ENCODE measurements at regions not wholly inside any gene's neighbourhood (a gene's known extent, or its start where the extent isn't known, plus 50 kb on each side); places are given as distances from the start of the nearest gene placed in this dataset.
"Not testable (repeated sequence)": the region's sequence is repeated elsewhere in the genome, so short reads cannot be mapped to it uniquely, and the experiment has no call there.

DNA sequence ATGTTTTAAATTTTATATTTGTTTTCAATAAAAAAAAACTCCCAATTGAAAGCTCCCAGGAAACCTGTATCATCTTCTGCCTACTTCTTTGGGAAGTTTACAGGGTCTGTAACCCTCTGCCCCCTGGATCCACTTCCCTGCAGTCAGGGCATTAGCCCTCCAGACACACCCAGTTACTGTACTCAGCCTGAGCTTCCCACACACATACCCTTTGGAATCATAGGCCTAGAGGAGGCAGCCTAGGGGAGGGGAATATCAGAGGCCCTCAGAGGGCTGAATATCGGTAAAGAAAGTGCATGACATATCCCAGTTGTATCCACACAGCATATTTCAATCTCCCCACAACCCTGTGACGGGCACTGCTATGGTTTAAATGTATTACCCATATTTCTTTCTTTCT, 56.2 kb upstream of the TFPI start:
- DNase-seq, result not testable (repeated sequence)

- no peak for DNase-seq
Measured at GRCh38 chr2:187612857-187613256, 58.6 kb upstream of the TFPI start.

DNA sequence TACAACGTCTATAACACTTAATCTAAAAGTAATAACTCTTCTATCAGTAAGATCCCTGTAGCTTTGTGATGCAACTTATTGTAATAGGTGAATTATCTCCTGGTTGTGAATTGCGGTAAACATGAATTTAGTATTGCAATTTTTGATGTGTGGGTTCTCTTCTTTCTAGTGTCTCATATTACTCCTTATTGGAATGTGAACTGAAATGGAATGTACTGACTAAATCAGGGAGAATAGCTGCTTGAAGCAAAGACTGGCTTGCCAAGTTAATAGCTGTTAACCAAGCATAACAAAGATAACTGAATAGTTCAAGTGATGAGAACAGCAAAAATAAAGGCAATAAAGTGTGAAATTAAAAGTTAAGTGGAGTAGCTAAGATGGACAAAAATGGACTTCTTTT, 60.5 kb upstream of the TFPI start:
- DNase-seq, result peak; percentile 86

DNA sequence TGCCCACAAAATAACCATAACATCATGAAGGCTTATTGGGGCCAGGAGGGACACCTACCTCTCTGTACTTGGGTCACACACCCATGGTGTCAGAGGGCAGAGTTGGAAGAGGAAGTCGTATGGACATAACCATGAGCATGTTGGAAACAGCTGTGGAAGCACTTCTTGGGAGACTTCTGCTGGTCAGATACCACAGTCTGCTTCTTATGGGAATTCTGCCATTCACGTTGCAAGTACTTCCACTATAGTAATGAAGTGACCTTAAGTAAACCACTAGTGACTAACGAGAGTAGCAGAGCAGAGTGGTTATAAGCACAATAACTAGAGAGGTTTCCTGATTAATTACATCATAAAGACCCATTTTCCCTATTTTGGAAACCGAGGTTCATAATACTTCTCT, 61.1 kb upstream of the TFPI start:
- DNase-seq, result no peak

DNA sequence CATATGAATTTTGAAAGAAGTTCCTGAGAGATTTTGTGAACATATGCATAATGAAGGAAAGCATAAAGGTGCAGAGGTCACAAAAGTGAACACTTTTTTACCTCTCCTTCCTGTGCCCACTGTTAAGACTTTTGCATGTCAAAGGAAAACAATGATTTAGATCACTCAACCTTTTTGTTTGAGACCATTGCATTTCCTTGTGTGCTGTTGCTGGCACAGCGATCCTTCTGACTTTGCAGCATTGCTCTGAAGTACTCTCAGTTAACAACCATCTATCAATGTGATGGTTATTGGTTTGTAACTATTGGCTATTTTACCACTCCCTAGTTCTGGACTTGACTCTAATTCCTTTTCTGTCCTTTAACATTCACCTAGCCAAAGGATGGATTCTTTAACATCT, 61.7 kb upstream of the TFPI start:
- DNase-seq, result no peak

DNA sequence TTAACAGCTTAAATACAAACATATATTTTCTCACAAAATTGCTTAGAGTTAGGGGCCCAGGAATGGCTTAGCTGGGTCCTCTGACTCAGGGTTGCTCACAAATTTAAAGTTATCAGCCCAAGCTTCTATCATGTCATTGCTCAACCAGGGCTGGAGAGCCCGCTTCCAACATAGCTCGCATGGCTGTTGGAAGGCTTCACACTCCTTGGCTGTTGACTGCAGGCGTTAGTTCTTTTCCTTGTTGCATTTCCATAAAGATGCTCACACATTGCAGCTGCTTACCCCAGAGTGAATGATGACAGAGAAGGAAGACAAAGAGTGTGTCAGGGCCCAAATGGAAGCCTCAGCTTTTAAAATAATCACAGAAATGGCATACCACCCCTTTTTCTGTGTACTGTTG, 62.9 kb upstream of the TFPI start:
- no peak for DNase-seq

DNA sequence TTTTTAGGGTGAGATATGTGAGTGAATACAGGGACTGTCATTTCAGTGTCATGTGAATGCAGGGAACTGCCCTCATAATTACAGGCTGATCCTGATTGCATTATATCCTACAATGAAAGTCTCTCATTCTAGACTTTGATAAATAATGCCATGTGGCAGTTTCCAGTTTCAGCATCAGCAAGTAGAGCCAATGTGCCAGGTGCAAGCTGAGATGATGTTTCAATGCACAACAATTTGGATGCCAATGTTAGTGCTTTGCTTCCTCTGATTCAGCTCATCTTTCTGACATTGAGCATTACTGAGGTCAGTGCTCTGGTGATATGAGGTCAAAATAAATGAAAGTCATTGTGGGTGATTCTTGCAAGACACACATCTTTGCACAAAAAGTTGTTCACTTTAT, 63.7 kb upstream of the TFPI start:
- DNase-seq, result no peak

DNA sequence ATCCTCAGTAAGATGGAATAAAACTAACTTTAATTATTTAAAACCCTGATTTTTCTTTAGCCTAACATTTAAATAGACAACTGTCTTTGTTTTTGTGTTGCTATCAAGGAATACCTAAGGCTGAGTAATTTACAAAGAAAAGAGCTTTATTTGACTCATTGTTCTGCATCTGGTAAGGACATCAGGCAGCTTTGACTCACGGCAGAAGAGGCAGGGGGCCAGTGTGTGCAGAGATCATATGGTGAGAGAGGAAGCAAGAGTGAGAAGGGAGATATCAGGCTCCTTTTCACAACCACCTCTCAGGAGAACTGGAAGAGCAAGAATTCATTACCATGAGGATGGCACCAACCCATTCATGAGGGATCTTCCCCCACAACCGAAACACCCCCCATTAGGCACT, 64.6 kb upstream of the TFPI start:
- DNase-seq, result peak; percentile 14

DNA sequence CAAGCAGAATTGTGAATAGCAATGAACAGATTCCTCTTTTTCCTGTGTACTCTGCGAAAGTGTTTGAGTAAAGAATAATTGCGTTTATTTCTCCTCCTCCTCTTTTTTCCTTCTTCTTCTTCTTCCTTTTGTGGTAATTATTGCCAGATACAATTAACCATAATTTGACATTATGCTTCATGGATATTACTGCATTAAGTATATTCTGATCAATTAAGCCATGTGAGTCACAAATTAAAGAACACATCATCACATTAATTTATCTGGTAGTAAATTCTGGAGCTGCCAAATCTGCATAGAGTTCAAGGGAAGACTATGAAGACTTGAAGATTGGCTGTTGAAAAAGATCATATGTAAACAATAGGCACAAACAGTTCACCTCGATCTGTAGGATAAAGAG, 72.9 kb upstream of the TFPI start:
- DNase-seq, result no peak

DNA sequence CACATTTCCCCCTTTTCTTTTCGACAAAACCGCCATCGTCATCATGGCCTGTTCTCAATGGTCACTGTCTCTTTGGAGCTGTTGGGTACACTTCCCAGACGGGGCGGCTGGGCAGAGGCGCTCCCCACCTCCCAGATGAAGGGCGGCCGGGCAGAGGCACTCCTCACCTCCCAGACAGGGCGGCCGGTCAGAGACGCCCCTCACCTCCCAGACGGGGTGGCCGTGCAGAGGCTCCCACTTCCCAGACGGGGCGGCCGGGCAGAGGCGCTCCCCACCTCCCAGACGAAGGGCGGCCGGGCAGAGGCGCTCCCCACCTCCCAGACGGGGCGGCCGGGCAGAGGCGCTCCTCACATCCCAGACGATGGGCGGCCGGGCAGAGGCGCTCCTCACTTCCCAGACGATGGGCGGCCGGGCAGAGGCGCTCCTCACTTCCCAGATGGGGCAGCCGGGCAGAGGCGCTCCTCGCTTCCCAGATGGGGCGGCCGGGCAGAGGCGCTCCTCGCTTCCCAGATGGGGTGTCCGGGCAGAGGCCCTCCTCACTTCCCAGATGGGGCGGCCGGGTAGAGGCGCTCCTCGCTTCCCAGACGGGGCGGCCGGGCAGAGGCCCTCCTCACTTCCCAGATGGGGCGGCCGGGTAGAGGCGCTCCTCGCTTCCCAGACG, 82.6 kb upstream of the TFPI start:
- DNase-seq, result not testable (repeated sequence)

GRCh38 chr2:187637392-187637740, 83.1 kb upstream of the TFPI start:
- DNase-seq, result not testable (repeated sequence)

DNA sequence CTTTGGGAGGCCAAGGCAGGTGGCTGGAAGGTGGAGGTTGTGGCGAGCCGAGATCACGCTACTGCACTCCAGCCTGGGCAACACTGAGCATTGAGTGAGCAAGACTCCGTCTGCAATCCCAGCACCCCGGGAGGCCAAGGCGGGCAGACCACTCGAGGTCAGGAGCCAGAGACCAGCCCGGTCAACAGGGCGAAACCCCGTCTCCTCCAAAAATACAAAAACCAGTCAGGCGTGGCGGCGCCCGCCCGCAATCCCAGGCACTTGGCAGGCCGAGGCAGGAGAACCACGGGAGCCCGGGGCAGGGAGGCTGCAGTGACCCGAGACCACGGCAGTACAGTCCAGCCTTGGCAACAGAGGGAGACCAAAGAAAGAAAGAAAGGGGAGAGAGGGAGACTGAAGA, 83.5 kb upstream of the TFPI start:
- DNase-seq, result not testable (repeated sequence)

- no peak for DNase-seq
Measured at GRCh38 chr2:187638840-187639239, 84.6 kb upstream of the TFPI start.

DNA sequence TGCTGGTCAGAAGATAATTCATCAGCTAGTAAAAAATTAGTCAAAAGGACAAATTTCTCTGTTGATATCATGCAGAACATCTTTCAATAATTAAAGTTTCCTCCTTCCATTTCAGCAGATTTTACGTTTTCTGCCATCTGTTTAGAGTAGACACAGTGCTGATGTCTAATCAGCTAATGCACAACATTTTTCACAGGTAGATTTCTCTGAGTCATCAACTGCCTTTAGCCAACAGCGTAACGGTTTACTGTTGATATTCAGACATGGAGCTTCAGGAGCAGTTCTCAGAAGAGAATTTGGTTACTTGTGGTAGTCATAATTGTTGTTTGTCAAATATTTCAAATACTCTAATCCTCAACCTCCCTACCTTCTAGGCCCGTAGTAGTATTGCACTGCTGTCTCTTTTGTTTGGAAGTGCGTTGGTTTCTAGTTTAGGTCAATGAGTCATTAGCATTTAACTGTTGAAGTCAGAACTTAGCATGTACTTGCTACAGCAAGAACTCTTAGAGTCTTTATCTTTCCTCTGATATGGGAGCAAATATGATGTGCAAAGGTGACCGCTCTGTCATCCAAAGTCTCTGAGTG, 86.8 kb upstream of the TFPI start:
- peak; percentile 58 for DNase-seq

GRCh38 chr2:187642498-187642897, 88.3 kb upstream of the TFPI start:
- DNase-seq, result no peak

DNA sequence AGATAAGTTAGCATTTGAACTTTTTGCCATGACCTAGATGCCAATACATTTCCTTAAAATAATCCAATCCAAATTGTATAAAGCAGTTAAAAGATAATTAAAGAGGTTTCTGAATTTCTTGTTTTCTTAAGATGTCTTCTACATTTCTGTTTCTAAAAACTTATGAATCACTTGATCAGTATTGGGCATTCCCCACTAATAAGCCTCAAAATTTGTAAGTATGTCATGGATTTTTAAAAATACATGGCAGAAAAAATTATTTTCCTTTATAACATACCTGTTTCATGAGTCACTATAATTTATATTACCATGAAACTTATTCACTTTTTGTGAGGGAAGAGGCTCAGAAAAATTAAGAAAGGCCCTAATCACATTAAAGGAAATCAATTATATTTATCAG, 90.3 kb upstream of the TFPI start:
- DNase-seq, result no peak

DNA sequence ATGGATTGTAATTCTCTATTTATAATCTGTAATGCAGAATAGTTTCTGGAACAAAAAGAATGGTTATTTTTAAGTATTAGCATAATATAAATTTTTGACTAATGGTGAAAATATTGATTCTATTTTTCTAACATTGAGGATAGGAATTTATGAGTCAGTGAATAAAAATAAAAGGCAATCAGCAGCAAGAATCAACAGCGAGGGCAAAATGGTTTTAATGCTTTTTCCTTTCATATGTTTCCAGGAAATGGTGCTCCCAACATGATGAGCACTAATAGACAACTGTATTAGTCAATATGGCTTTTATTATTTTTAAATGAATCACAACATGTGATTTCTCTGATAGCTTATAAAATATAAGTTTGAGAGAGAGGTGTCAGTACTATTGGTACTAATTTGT, 90.7 kb upstream of the TFPI start:
- DNase-seq, result no peak

DNA sequence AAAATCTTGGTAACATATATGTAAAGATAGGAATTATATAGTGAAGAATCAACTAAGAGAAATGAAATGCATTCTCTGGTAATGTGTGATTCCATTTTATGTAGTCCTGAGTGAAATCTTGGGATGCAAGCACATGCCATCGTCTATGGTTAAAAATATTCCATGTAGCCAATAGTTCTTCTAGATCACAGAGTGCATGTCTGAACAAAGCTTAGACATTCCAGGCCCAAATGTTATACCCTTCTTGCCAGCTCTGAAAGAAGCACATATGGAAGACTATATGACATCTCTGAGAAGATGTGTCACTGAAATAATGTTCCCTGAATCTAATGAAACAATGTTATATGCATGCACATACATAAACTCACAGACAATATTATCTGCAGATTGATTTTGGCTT, 92.3 kb upstream of the TFPI start:
- no peak for DNase-seq

- no peak for DNase-seq
Measured at GRCh38 chr2:187654535-187654934, 100.3 kb upstream of the TFPI start.

GRCh38 chr2:187655001-187655400, 100.8 kb upstream of the TFPI start:
- DNase-seq, result no peak

DNA sequence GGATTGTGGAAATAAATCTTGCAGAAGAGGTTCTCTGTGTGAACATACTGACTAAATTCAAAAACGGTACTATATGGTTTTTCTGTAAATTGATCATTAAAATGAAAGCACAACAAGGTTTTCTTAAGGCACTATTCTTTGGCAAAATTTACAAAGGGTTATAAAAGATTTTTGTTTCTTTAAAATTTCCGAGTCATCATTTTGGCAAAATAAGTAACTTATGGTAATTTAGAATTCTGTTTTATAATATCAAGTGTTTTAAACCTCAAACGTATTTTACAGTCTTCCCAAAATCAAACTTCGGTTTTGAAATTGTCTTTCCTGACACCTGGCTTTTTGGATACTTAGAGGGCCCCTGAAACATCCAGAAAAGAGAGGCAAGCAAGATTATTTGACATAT, 101.9 kb upstream of the TFPI start:
- no peak for DNase-seq

DNA sequence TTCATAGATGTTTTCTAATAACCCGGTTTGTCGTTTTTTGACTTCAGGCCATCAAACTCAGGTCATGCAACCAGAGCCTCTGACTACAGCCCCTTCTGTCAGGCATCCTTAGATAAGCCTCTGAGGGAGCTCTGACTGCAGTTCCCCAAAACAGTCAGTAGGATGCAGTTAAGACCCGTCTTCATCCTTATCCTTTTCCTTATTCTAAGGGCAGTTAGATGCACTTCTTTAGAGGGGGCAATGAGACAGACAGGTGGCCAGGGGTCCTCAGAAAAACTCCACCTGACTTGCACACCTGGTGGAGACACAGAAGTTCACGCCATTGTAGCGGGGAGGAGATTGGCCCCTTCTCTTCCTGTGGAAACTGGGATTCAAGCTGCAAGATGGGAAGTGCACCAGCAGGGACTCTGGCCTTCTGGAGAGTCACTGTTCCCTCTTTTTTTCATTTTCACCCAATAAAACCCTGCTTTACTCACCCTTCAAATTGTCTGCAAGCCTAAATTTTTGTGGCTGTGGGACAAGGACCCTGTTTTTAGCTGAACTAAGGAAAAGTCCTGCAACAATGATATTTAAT, 104.8 kb upstream of the TFPI start:
- no peak for DNase-seq

- DNase-seq, result not testable (repeated sequence)
Measured at GRCh38 chr2:187676050-187676449, 121.8 kb upstream of the TFPI start.

GRCh38 chr2:187679454-187679853, 125.2 kb upstream of the TFPI start:
- no peak for DNase-seq

DNA sequence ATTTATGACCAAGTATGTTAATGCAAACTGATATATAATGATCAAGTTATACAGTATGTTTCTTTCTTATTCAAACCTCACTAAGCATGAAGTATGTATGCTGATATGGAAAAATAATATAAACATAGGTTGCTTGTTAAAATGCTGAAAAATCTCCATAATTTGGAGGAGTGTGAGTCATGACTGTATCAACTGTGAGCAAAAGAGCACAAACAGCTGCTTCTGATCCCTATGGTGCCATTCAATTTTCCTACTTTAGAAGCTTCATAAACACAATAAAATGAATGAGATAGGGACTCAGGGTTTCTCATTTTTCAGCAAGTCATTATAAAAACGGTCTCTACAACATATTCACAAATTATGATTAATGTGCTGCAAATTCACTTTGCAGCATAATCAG, 129.9 kb upstream of the TFPI start:
- no peak for DNase-seq

Measured in kidney glomerular epithelial cell (primary cell).